SK-N-SH (cell line): ENCODE measurements at regions not wholly inside any gene's neighbourhood (a gene's known extent, or its start where the extent isn't known, plus 50 kb on each side); places are given as distances from the start of the nearest gene placed in this dataset.

ENCODE experiments used
- CTCF ChIA-PET: fragments of 300-600, 350-600 bp; formaldehyde crosslinking; extraction: SDS; loops from one replicate; lab custom pipeline; 2021; lab: Yijun Ruan, JAX
- POLR2A ChIA-PET: fragments of 350-600 bp; sonication (Branson Sonifier 250); formaldehyde crosslinking; extraction: SDS; loops from one replicate; lab custom pipeline; 2020; ENCODE audit warnings: antibody characterized with exemption, inconsistent platforms; lab: Yijun Ruan, JAX
- DNase-seq: peaks from one replicate; pipeline ENCODE4 v3.0.0; 2012
- H2AFZ ChIP-seq: fragments of 200-600 bp; sonication (generic); 2 replicates; pipeline ENCODE4 v1.8.1; 2016; ENCODE audit warnings: antibody characterized with exemption, mild to moderate bottlenecking, low read depth
- H3F3A ChIP-seq: fragments of 200-600 bp; sonication (generic); replicated peaks from 2 replicates; pipeline ENCODE3; 2016; ENCODE audit warnings: antibody characterized with exemption, mild to moderate bottlenecking; ENCODE audit not compliant: insufficient read depth
- H3K27ac ChIP-seq, 2 experiments: fragments of 200-500 bp in 1 of 2; fragments of 200-600 bp in 1 of 2; sonication (Bioruptor generic) in 1 of 2; sonication (generic), shearing (Covaris generic) in 1 of 2; 2 replicates each; pipeline versions ENCODE4 v1.5.1 to v1.6.1; 2014 to 2016; ENCODE audit warnings: low read depth in 2 of 2, inconsistent platforms in 1 of 2, low read length in 1 of 2, mild to moderate bottlenecking in 1 of 2, mixed read lengths in 1 of 2
- H3K27me3 ChIP-seq: fragments of 200-600 bp; sonication (generic), shearing (Covaris generic); 2 replicates; pipeline ENCODE4 v1.6.1; 2016; ENCODE audit warnings: mixed run types; ENCODE audit not compliant: insufficient read depth
- H3K36me3 ChIP-seq, 2 experiments: fragments of 200-500 bp in 1 of 2; fragments of 200-600 bp in 1 of 2; sonication (Bioruptor generic) in 1 of 2; sonication (generic) in 1 of 2; replicated peaks in 1 of 2; 2 replicates each; pipeline versions ENCODE3 to v1.5.1; 2014 to 2016; ENCODE audit warnings: low read length in 1 of 2, mild to moderate bottlenecking in 1 of 2; ENCODE audit not compliant: insufficient read depth in 2 of 2, control insufficient read depth in 1 of 2
- H3K4me1 ChIP-seq, 2 experiments: fragments of 200-500 bp in 1 of 2; fragments of 200-600 bp in 1 of 2; sonication (Bioruptor generic) in 1 of 2; sonication (generic), shearing (Covaris generic) in 1 of 2; 2 replicates each; pipeline versions ENCODE4 v1.5.1 to v1.6.1; 2014 to 2016; ENCODE audit warnings: low read depth in 1 of 2, low read length in 1 of 2, mixed run types in 1 of 2; ENCODE audit not compliant: insufficient read depth in 2 of 2, control insufficient read depth in 1 of 2
- H3K4me2 ChIP-seq: fragments of 200-600 bp; sonication (generic), shearing (Covaris generic); 2 replicates; pipeline ENCODE4 v1.6.1; 2017; ENCODE audit warnings: mixed run types
- H3K4me3 ChIP-seq, 2 experiments: fragments of 200-500 bp in 1 of 2; fragments of 200-600 bp in 1 of 2; sonication (Bioruptor generic) in 1 of 2; sonication (generic), shearing (Covaris generic) in 1 of 2; 2 replicates each; pipeline versions ENCODE4 v1.5.1 to v1.8.1; 2014 to 2016; ENCODE audit warnings: low read depth in 2 of 2, inconsistent platforms in 1 of 2, low read length in 1 of 2, mild to moderate bottlenecking in 1 of 2, mixed read lengths in 1 of 2, moderate library complexity in 1 of 2
- H3K79me2 ChIP-seq: fragments of 200-600 bp; sonication (generic); 2 replicates; pipeline ENCODE4 v1.8.1; 2017; ENCODE audit warnings: mild to moderate bottlenecking; ENCODE audit not compliant: insufficient read depth
- H3K9ac ChIP-seq: fragments of 200-600 bp; sonication (generic); 2 replicates; pipeline ENCODE4 v1.6.1; 2017; ENCODE audit warnings: mixed run types
- H3K9me2 ChIP-seq: fragments of 200-600 bp; sonication (generic); 2 replicates; pipeline ENCODE4 v1.6.1; 2017; ENCODE audit warnings: mixed run types
- H3K9me3 ChIP-seq: fragments of 200-600 bp; sonication (generic); 2 replicates; pipeline ENCODE4 v1.6.1; 2017; ENCODE audit warnings: mixed run types, mild to moderate bottlenecking, moderate library complexity
- H4K20me1 ChIP-seq: fragments of 200-600 bp; sonication (generic); 2 replicates; pipeline ENCODE4 v1.6.1; 2017; ENCODE audit warnings: mild to moderate bottlenecking, mixed run types; ENCODE audit not compliant: insufficient read depth
- CHD2 ChIP-seq: fragments of 150-350 bp; IDR thresholded peaks from 2 replicates; pipeline ENCODE4 v1.6.1; 2018; ENCODE audit warnings: low read length; ENCODE audit not compliant: partially characterized antibody
- ELF1 ChIP-seq: IDR thresholded peaks from 2 replicates; pipeline ENCODE4 v1.4.0; 2012
- EP300 ChIP-seq, 2 experiments: IDR thresholded peaks; 2 replicates each; pipeline versions ENCODE4 v1.4.0 to v1.6.1; 2012; ENCODE audit warnings: borderline replicate concordance in 1 of 2, low read depth in 1 of 2, low read length in 1 of 2
- EZH2phosphoT487 ChIP-seq: fragments of 200-600 bp; sonication (generic); IDR thresholded peaks from 2 replicates; pipeline ENCODE4 v1.6.1; 2017; ENCODE audit warnings: low read depth, mixed run types, mild to moderate bottlenecking, antibody characterized with exemption, moderate library complexity, borderline replicate concordance
- FOSL2 ChIP-seq: IDR thresholded peaks from 2 replicates; pipeline ENCODE4 v1.4.0; 2012; ENCODE audit warnings: low read depth, mild to moderate bottlenecking, moderate library complexity, borderline replicate concordance
- FOXJ3 ChIP-seq: sonication (generic); formaldehyde crosslinking; IDR thresholded peaks from 2 replicates; pipeline ENCODE4 v1.5.1; 2020; ENCODE audit warnings: mild to moderate bottlenecking, missing genetic modification reagents
- FOXM1 ChIP-seq: IDR thresholded peaks from 2 replicates; pipeline ENCODE4 v1.4.0; 2012; ENCODE audit warnings: low read depth, mild to moderate bottlenecking
- GATA2 ChIP-seq: sonication (generic); formaldehyde crosslinking; IDR thresholded peaks from 2 replicates; pipeline ENCODE4 v1.5.0; 2020; ENCODE audit warnings: mild to moderate bottlenecking, missing genetic modification reagents
- JUND ChIP-seq: IDR thresholded peaks from 2 replicates; pipeline ENCODE4 v1.4.0; 2012
- MEF2A ChIP-seq: IDR thresholded peaks from 2 replicates; pipeline ENCODE4 v1.4.0; 2012; ENCODE audit warnings: low read depth, borderline replicate concordance
- MXI1 ChIP-seq: IDR thresholded peaks from 2 replicates; pipeline ENCODE4 v1.6.1; 2012; ENCODE audit warnings: mild to moderate bottlenecking, low read depth, low read length, improper control_type of control experiment
- NFIC ChIP-seq: IDR thresholded peaks from 2 replicates; pipeline ENCODE4 v1.4.0; 2012; ENCODE audit warnings: borderline replicate concordance
- RAD21 ChIP-seq: IDR thresholded peaks from 2 replicates; pipeline ENCODE4 v1.6.1; 2012; ENCODE audit warnings: mild to moderate bottlenecking, low read length
- RFX5 ChIP-seq: IDR thresholded peaks from 2 replicates; pipeline ENCODE4 v1.6.1; 2012; ENCODE audit warnings: mild to moderate bottlenecking, improper control_type of control experiment, low read length
- RXRA ChIP-seq: IDR thresholded peaks from 2 replicates; pipeline ENCODE4 v1.4.0; 2012; ENCODE audit warnings: low read depth, mild to moderate bottlenecking, borderline replicate concordance
- SIN3A ChIP-seq: IDR thresholded peaks from 2 replicates; pipeline ENCODE4 v1.6.1; 2012; ENCODE audit warnings: low read depth, mild to moderate bottlenecking, low read length, moderate library complexity, borderline replicate concordance
- SMC3 ChIP-seq: IDR thresholded peaks from 2 replicates; pipeline ENCODE4 v1.6.1; 2012; ENCODE audit warnings: low read depth, low read length, improper control_type of control experiment
- TAF1 ChIP-seq: IDR thresholded peaks from 2 replicates; pipeline ENCODE4 v1.6.1; 2012; ENCODE audit warnings: low read depth, mild to moderate bottlenecking, low read length, moderate library complexity, borderline replicate concordance
- TCF12 ChIP-seq: IDR thresholded peaks from 2 replicates; pipeline ENCODE4 v1.4.0; 2012
- TEAD4 ChIP-seq: IDR thresholded peaks from 2 replicates; pipeline ENCODE4 v1.4.0; 2012; ENCODE audit warnings: mild to moderate bottlenecking, borderline replicate concordance; ENCODE audit not compliant: insufficient read depth
- YY1 ChIP-seq: IDR thresholded peaks from 2 replicates; pipeline ENCODE4 v1.4.0; 2012; ENCODE audit warnings: low read depth, mild to moderate bottlenecking
- WGBS: methylation state at CpG from one replicate; pipeline ENCODE4 v1.1.6; 2017; ENCODE audit warnings: low lambda C conversion rate; 5-methylcytosine and 5-hydroxymethylcytosine counted together
- TF ChIP-seq, protein P1 (sequence below): IDR thresholded peaks from 2 replicates; pipeline ENCODE4 v1.4.0; 2012; ENCODE audit warnings: low read depth
- TF ChIP-seq, protein P2 (sequence below): IDR thresholded peaks from 2 replicates; pipeline ENCODE4 v1.4.0; 2012; ENCODE audit warnings: low read depth, borderline replicate concordance
- TF ChIP-seq, protein P3 (sequence below): IDR thresholded peaks from 2 replicates; pipeline ENCODE4; 2012

DNA sequence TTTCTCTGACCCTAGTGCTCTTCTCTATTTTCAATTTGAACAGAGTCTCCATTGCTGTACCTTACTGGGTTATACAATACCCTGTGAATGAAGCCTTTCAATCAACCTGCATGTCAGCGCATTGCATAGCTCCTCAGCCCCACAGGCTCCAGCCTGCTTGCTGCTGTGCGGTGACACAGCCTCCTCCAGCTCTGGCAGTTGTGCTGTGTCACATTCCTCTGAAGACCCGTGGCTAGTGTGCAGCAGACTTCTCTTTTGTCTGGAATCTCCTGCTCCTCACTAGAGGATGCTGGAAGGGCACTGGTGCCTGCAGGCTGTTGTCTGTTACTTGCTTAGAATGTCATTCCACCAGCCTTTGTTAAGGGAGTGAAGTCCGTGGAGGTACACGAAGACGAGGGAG is 390.1 kb upstream of the B3GAT1 start:
- no peak overlapping the region for H3K4me2 ChIP-seq
- CTCF ChIA-PET, result interaction anchor here (1.4 to 1.6 kb wide), 2 partner anchors 11 to 18 kb away, joined by 3 to 6 read pairs; no protein-coding TSS in a partner anchor

DNA sequence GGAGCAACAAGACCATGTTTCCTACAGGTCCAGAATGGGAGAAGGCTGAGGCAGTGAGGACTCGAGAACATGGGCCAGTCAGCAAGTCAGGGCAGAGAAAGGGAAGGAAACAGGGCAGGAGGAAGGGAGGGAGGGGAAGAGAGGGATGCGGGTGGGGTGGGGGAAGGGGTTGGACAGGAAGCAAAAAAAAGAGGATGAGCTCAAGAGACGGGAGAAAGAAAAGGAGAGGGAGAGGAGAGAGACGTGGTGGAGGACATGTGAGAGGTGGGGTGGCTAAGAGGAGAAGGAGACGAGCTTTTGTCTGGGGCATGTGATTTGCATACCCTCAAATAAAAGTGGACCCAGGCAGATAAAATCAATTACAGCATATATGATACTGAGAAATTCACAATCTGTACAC is 389.5 kb upstream of the B3GAT1 start:
- Histone ChIP-seq H3K9me3 (no peaks in the 10 kb centered on the region), H3K9ac (no peak overlapping the region), H2AFZ (no peak overlapping the region), H3K27ac (no peak overlapping the region), H3K27me3 (no peaks in the 10 kb centered on the region), H3F3A (no peaks in the 10 kb centered on the region), H3K36me3 (no peaks in the 10 kb centered on the region), H3K4me2 (no peak overlapping the region), H3K4me3 (no peak overlapping the region), H3K79me2 (no peaks in the 10 kb centered on the region), H3K9me2 (no peaks in the 10 kb centered on the region), H3K4me1 (peaks cover 0 to 3% of the 10 kb centered on the region in 2 experiments; a peak in 1 of 4 replicates), H4K20me1 (no peaks in the 10 kb centered on the region)
- 21% methylated on average over 5 of the region's 5 CpGs for WGBS
- CTCF ChIA-PET, result interaction anchor here (1.4 to 1.6 kb wide), 2 partner anchors 11 to 18 kb away, joined by 3 to 6 read pairs; no protein-coding TSS in a partner anchor
- peak; percentile 25 for DNase-seq
- POLR2A ChIA-PET, result no interaction called here
- TF ChIP-seq FOXM1 (no peak), EP300 (IDR thresholded peaks at IDR 0.05; ENCODE audit: borderline replicate concordance in 1 of 2, low read depth in 1 of 2, low read length in 1 of 2) (no peak), MXI1 (no peak), RXRA (no peak), MEF2A (no peak), SIN3A (no peak), JUND (no peak), TEAD4 (no peak), TAF1 (no peak), NFIC (no peak), RFX5 (no peak), GATA2 (no peak), FOSL2 (no peak)
- TF ChIP-seq, protein P1, sequence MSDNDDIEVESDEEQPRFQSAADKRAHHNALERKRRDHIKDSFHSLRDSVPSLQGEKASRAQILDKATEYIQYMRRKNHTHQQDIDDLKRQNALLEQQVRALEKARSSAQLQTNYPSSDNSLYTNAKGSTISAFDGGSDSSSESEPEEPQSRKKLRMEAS, result no peak
- TF ChIP-seq, protein P2, sequence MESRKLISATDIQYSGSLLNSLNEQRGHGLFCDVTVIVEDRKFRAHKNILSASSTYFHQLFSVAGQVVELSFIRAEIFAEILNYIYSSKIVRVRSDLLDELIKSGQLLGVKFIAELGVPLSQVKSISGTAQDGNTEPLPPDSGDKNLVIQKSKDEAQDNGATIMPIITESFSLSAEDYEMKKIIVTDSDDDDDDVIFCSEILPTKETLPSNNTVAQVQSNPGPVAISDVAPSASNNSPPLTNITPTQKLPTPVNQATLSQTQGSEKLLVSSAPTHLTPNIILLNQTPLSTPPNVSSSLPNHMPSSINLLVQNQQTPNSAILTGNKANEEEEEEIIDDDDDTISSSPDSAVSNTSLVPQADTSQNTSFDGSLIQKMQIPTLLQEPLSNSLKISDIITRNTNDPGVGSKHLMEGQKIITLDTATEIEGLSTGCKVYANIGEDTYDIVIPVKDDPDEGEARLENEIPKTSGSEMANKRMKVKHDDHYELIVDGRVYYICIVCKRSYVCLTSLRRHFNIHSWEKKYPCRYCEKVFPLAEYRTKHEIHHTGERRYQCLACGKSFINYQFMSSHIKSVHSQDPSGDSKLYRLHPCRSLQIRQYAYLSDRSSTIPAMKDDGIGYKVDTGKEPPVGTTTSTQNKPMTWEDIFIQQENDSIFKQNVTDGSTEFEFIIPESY, result no peak

More for the DNA sequence above, 390.1 kb upstream of the B3GAT1 start:
- Histone ChIP-seq H3K9me2 (no peaks in the 10 kb centered on the region), H3K4me3 (no peak overlapping the region), H4K20me1 (no peaks in the 10 kb centered on the region), H3K27me3 (no peaks in the 10 kb centered on the region), H3K36me3 (no peaks in the 10 kb centered on the region), H2AFZ (no peak overlapping the region), H3K9me3 (no peaks in the 10 kb centered on the region), H3K9ac (no peak overlapping the region), H3K79me2 (no peaks in the 10 kb centered on the region), H3F3A (no peaks in the 10 kb centered on the region), H3K27ac (no peak overlapping the region), H3K4me1 (peaks cover 0 to 3% of the 10 kb centered on the region in 2 experiments; a peak in 1 of 4 replicates)
- peak; percentile 36 for DNase-seq
- TF ChIP-seq NFIC (no peak), GATA2 (no peak), ELF1 (no peak), SMC3 (no peak), RAD21 (no peak), EZH2phosphoT487 (no peak), FOXJ3 (CRISPR knock-in tag) (no peak), SIN3A (no peak), EP300 (IDR thresholded peaks at IDR 0.05; ENCODE audit: borderline replicate concordance in 1 of 2, low read depth in 1 of 2, low read length in 1 of 2) (no peak), TCF12 (no peak), CHD2 (no peak), JUND (no peak), YY1 (no peak)
- TF ChIP-seq, protein P1, result no peak
- TF ChIP-seq, protein P2, result no peak
- TF ChIP-seq, protein P3, sequence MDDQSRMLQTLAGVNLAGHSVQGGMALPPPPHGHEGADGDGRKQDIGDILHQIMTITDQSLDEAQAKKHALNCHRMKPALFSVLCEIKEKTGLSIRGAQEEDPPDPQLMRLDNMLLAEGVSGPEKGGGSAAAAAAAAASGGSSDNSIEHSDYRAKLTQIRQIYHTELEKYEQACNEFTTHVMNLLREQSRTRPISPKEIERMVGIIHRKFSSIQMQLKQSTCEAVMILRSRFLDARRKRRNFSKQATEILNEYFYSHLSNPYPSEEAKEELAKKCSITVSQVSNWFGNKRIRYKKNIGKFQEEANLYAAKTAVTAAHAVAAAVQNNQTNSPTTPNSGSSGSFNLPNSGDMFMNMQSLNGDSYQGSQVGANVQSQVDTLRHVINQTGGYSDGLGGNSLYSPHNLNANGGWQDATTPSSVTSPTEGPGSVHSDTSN, result no peak
- POLR2A ChIA-PET, result no interaction called here
- 26% methylated on average over 6 of the region's 6 CpGs for WGBS
